ENCODE measurements at regions not wholly inside any gene's neighbourhood (a gene's known extent, or its start where the extent isn't known, plus 50 kb on each side); places are given as distances from the start of the nearest gene placed in this dataset.

DNA sequence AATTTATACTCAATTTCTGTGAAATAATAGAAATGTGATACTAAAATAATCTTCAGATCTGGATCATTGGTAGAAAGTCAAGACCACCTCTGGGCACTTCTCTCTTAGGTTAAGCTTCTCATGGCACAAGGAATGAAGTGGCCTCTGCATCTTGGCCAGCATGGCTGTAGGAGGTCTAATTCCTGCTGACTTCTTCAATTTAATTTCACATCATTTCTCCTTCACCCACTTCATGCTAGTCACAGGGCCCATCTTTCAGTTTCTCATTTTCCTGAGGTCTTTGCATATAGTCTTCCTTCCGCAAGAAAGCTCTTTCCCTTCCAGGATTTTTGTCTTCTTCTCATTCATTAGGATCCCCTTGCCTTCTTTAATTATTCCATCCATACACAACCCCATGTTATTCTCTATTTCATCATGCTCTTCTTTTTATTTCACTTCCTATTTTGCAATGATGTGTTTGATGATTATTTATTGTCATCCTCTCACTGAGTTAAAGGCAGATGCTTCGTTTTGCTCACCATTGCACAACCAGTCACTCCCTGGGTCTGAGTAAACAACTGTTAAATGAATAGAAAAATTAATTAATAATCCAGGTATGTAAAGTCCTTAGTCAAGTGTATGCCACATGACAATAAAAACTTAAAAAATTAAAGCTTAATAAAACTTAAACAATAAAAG lies 397.4 kb downstream of the SPRY2 start:
- H3K4me2 ChIP-seq: no peak overlapping the region
- no peaks in the 10 kb centered on the region for H3K27me3 ChIP-seq (ENCODE audit: insufficient read depth)
- H3K4me3 ChIP-seq: no peak overlapping the region
- no peaks in the 10 kb centered on the region for H3K27me3 Mint-ChIP-seq (ENCODE audit: insufficient read depth, low read depth, poor library complexity)
- no peak overlapping the region for H2AFZ ChIP-seq
- H4K20me1 ChIP-seq (replicated peaks; ENCODE audit: insufficient read depth): no peaks in the 10 kb centered on the region
- peaks cover 6% of the 10 kb centered on the region; the same call in 2 of the 3 replicates for H3K4me1 Mint-ChIP-seq
- no peaks in the 10 kb centered on the region for H3K9me2 ChIP-seq (ENCODE audit: insufficient read depth)
- H3K4me1 ChIP-seq (ENCODE audit: insufficient read depth): no peaks in the 10 kb centered on the region
- TF ChIP-seq REST (IDR thresholded peaks at IDR 0.05; ENCODE audit: unreplicated experiment) (no peak), ETS1 (IDR thresholded peaks at IDR 0.05) (no peak), STAT1 (IDR thresholded peaks at IDR 0.05; ENCODE audit: unreplicated experiment) (no peak)
- no peak overlapping the region for H3K27ac Mint-ChIP-seq
- DNase-seq (ENCODE audit: low spot score) (no peak), ATAC-seq (no peak)
- H3F3A ChIP-seq (replicated peaks; ENCODE audit: low read depth): no peaks in the 10 kb centered on the region
- H3K4me3 Mint-ChIP-seq: no peak overlapping the region
- no peaks in the 10 kb centered on the region for H3K79me2 ChIP-seq (replicated peaks; ENCODE audit: insufficient read depth)
- H3K27ac ChIP-seq (ENCODE audit: low read depth): no peak overlapping the region
- H3K36me3 Mint-ChIP-seq (ENCODE audit: low read depth): peaks cover 4% of the 10 kb centered on the region; the same call in 1 of the 3 replicates
- H3K36me3 ChIP-seq (ENCODE audit: insufficient read depth): no peaks in the 10 kb centered on the region
- peaks cover 2% of the 10 kb centered on the region; the same call in 2 of the 3 replicates for H3K9me3 Mint-ChIP-seq

- no peak for DNase-seq (ENCODE audit: low spot score)
- no peaks in the 10 kb centered on the region for H3K4me1 ChIP-seq (ENCODE audit: insufficient read depth)
- Mint-ChIP-seq H3K36me3 (ENCODE audit: low read depth) (no peaks in the 10 kb centered on the region), H3K4me3 (no peak overlapping the region), H3K27me3 (ENCODE audit: insufficient read depth, low read depth, poor library complexity) (no peaks in the 10 kb centered on the region), H3K9me3 (no peaks in the 10 kb centered on the region), H3K27ac (no peak overlapping the region), H3K4me1 (peaks cover 6% of the 10 kb centered on the region; the same call in 2 of the 3 replicates)
- no peak overlapping the region for H3K4me2 ChIP-seq
- ATAC-seq: no peak
- no peaks in the 10 kb centered on the region for H4K20me1 ChIP-seq (replicated peaks; ENCODE audit: insufficient read depth)
- H3K27me3 ChIP-seq (ENCODE audit: insufficient read depth): no peaks in the 10 kb centered on the region
- no peaks in the 10 kb centered on the region for H3F3A ChIP-seq (replicated peaks; ENCODE audit: low read depth)
- no peak overlapping the region for H3K4me3 ChIP-seq
- no peaks in the 10 kb centered on the region for H3K79me2 ChIP-seq (replicated peaks; ENCODE audit: insufficient read depth)
- no peaks in the 10 kb centered on the region for H3K9me2 ChIP-seq (ENCODE audit: insufficient read depth)
- H3K27ac ChIP-seq (ENCODE audit: low read depth): no peak overlapping the region
- H2AFZ ChIP-seq: no peak overlapping the region
- no peaks in the 10 kb centered on the region for H3K36me3 ChIP-seq (ENCODE audit: insufficient read depth)
- TF ChIP-seq ZNF114 (CRISPR knock-in tag; IDR thresholded peaks at IDR 0.05) (no peak), EZH2 (IDR thresholded peaks at IDR 0.05; ENCODE audit: low read depth, unreplicated experiment) (no peak), REST (IDR thresholded peaks at IDR 0.05; ENCODE audit: unreplicated experiment) (no peak), JUNB (IDR thresholded peaks at IDR 0.05; ENCODE audit: unreplicated experiment) (no peak), ETS1 (IDR thresholded peaks at IDR 0.05) (no peak), CREB1 (CRISPR knock-in tag; IDR thresholded peaks at IDR 0.05; ENCODE audit: low read depth) (no peak), ZNF331 (CRISPR knock-in tag; IDR thresholded peaks at IDR 0.05; ENCODE audit: low read depth) (no peak), EZH2phosphoT487 (IDR thresholded peaks at IDR 0.05; ENCODE audit: unreplicated experiment) (no peak), NANOG (IDR thresholded peaks at IDR 0.05; ENCODE audit: borderline replicate concordance) (no peak), POLR2AphosphoS5 (IDR thresholded peaks at IDR 0.05; ENCODE audit: low read depth) (no peak)
- TF ChIP-seq, protein P1, sequence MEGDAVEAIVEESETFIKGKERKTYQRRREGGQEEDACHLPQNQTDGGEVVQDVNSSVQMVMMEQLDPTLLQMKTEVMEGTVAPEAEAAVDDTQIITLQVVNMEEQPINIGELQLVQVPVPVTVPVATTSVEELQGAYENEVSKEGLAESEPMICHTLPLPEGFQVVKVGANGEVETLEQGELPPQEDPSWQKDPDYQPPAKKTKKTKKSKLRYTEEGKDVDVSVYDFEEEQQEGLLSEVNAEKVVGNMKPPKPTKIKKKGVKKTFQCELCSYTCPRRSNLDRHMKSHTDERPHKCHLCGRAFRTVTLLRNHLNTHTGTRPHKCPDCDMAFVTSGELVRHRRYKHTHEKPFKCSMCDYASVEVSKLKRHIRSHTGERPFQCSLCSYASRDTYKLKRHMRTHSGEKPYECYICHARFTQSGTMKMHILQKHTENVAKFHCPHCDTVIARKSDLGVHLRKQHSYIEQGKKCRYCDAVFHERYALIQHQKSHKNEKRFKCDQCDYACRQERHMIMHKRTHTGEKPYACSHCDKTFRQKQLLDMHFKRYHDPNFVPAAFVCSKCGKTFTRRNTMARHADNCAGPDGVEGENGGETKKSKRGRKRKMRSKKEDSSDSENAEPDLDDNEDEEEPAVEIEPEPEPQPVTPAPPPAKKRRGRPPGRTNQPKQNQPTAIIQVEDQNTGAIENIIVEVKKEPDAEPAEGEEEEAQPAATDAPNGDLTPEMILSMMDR (conservative IDR thresholded peaks at IDR 0.05; ENCODE audit: low read depth in 2 of 2): no peak
Observed at GRCh38 chr13:79941752-79942151, 399.2 kb downstream of the SPRY2 start.

Measured in GM23338 (cell line).